ENCODE measurements at regions not wholly inside any gene's neighbourhood (a gene's known extent, or its start where the extent isn't known, plus 50 kb on each side); places are given as distances from the start of the nearest gene placed in this dataset.

DNA sequence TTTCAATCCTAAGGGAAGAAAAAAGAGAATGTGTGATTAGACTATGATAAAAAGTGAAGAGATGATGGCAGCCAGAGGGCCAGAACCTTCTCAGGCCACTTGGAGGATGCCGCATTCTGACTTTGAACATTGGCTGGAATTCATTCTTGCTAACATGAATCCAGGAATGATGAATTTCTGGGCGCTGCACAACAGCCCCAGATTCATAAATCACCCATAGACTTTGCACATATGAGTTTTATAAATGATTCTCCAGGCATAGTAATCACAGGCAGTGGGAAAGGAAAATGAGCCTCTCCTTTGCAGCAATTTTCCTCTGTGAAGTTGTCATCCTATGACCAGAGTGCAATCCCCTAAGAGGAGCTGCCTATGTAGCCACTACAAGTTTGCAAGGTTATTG lies 555.4 kb downstream of the KCTD12 start:
- no peak overlapping the region for H3K4me3 ChIP-seq (ENCODE audit: low read depth, low read length)
- H3K27me3 ChIP-seq (ENCODE audit: control insufficient read depth, insufficient read depth, low read length) = peaks cover 2% of the 10 kb centered on the region
- no peak for FAIRE-seq
- H3K36me3 ChIP-seq (ENCODE audit: control insufficient read depth, insufficient read depth, low read length) = no peaks in the 10 kb centered on the region
- DNase-seq (ENCODE audit: low read depth) = no peak
- TF ChIP-seq, protein P1, sequence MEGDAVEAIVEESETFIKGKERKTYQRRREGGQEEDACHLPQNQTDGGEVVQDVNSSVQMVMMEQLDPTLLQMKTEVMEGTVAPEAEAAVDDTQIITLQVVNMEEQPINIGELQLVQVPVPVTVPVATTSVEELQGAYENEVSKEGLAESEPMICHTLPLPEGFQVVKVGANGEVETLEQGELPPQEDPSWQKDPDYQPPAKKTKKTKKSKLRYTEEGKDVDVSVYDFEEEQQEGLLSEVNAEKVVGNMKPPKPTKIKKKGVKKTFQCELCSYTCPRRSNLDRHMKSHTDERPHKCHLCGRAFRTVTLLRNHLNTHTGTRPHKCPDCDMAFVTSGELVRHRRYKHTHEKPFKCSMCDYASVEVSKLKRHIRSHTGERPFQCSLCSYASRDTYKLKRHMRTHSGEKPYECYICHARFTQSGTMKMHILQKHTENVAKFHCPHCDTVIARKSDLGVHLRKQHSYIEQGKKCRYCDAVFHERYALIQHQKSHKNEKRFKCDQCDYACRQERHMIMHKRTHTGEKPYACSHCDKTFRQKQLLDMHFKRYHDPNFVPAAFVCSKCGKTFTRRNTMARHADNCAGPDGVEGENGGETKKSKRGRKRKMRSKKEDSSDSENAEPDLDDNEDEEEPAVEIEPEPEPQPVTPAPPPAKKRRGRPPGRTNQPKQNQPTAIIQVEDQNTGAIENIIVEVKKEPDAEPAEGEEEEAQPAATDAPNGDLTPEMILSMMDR (IDR thresholded peaks at IDR 0.05; ENCODE audit: insufficient read depth, low read length, severe bottlenecking) = no peak

DNA sequence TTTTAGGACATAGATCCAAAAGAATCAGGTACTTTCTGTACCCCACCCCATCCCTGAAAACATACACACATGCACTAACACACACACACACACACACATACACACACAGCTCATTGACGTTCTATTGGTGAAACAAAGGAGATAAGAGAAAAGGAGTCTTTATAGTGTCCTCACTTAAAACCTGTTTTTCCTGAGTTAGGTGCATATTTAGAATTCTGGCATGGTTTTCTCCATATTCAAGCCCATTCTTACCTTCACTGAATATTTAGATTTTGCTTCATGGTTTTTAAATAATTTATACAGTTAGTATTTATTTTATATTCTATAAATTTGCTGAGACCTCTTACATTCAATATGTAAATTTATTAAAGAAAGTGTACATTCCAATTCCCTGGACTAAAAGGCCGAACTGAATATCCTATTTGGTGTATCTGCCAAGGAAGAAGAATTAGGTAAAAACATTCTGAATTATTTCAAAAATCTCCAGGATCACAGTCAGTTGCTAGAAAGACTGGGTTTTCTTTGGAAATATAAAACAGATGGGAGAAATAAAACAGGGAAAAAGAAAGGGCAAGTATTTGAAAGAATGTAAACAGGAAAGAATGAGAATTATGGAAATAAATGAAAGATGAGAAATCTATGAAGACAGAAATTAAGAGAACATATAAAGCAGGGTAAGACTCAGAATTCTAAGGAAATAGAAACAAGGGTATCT lies 556.2 kb downstream of the KCTD12 start:
- no peaks in the 10 kb centered on the region for H3K36me3 ChIP-seq (ENCODE audit: control insufficient read depth, insufficient read depth, low read length)
- DNase-seq (ENCODE audit: low read depth) = no peak
- H3K27me3 ChIP-seq (ENCODE audit: control insufficient read depth, insufficient read depth, low read length) = peaks cover 2% of the 10 kb centered on the region
- no peak for FAIRE-seq
- no peak overlapping the region for H3K4me3 ChIP-seq (ENCODE audit: low read depth, low read length)
- TF ChIP-seq, protein P1 (IDR thresholded peaks at IDR 0.05; ENCODE audit: insufficient read depth, low read length, severe bottlenecking) = no peak

DNA sequence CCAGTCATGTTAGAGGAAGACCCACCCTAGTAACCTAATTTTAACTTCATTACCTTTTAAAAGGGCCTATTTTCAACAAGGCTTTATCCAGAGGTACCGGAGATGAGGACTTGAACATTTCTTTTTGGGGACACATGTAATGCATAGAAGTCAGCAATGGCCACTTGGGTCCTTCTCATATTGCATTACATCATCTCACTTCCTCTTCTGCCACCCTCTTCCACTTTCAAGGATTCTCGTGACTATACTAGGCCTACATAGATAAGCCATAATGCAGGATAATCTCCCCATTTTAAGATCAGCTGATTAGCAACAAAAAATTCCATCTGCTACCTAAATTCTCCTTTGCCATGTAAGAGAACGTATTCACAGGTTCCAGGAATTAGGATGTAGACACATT lies 557.2 kb downstream of the KCTD12 start:
- Histone ChIP-seq H3K36me3 (ENCODE audit: control insufficient read depth, insufficient read depth, low read length) (no peaks in the 10 kb centered on the region), H3K4me3 (ENCODE audit: low read depth, low read length) (no peak overlapping the region), H3K27me3 (ENCODE audit: control insufficient read depth, insufficient read depth, low read length) (peaks cover 2% of the 10 kb centered on the region)
- TF ChIP-seq, protein P1 (IDR thresholded peaks at IDR 0.05; ENCODE audit: insufficient read depth, low read length, severe bottlenecking) = no peak
- DNase-seq (ENCODE audit: low read depth) = no peak
- no peak for FAIRE-seq

DNA sequence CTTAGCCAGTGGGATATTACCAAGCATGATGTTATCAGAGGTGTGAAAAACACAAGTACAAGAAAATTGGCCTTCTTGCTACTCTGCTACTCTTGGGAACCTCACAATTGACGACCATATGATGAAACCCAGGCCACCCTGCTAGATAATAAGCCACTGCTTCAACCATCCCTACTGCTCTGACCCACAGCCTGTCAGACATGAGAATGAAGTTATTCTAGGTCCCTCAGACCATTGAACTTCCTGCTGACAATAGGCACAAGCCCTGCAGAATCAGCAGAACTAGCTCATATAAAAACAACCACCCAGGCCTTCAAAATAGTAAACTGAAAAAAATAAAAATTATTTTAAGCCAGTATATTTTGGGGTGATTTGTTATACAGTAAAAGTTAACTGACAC lies 559.9 kb downstream of the KCTD12 start:
- H3K27me3 ChIP-seq (ENCODE audit: control insufficient read depth, insufficient read depth, low read length) = peaks cover 2% of the 10 kb centered on the region
- DNase-seq (ENCODE audit: low read depth) (no peak), FAIRE-seq (no peak)
- no peak overlapping the region for H3K4me3 ChIP-seq (ENCODE audit: low read depth, low read length)
- no peaks in the 10 kb centered on the region for H3K36me3 ChIP-seq (ENCODE audit: control insufficient read depth, insufficient read depth, low read length)
- TF ChIP-seq, protein P1 (IDR thresholded peaks at IDR 0.05; ENCODE audit: insufficient read depth, low read length, severe bottlenecking) = no peak

DNA sequence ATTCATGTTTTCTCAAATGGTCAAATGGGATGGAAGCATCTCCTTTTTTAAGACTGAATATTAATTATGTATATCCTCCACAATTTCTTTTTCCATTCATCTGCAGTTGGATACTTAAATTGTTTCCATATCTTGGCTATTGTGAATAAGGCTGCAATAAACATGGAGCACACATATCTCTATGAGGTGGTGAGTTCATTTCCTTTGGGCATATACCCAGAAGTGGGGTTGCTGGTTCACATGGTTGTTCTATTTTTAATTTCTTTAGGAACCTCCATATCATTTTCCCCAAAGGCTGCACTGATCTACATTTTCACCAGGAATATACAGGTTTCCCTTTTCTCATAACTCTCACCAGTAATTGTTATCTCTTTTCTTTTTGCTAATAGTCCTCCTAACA lies 566.3 kb downstream of the KCTD12 start:
- Histone ChIP-seq H3K36me3 (ENCODE audit: control insufficient read depth, insufficient read depth, low read length) (no peaks in the 10 kb centered on the region), H3K4me3 (ENCODE audit: low read depth, low read length) (no peak overlapping the region), H3K27me3 (ENCODE audit: control insufficient read depth, insufficient read depth, low read length) (no peaks in the 10 kb centered on the region)
- no peak for DNase-seq (ENCODE audit: low read depth)
- FAIRE-seq = no peak
- TF ChIP-seq, protein P1 (IDR thresholded peaks at IDR 0.05; ENCODE audit: insufficient read depth, low read length, severe bottlenecking) = no peak

DNA sequence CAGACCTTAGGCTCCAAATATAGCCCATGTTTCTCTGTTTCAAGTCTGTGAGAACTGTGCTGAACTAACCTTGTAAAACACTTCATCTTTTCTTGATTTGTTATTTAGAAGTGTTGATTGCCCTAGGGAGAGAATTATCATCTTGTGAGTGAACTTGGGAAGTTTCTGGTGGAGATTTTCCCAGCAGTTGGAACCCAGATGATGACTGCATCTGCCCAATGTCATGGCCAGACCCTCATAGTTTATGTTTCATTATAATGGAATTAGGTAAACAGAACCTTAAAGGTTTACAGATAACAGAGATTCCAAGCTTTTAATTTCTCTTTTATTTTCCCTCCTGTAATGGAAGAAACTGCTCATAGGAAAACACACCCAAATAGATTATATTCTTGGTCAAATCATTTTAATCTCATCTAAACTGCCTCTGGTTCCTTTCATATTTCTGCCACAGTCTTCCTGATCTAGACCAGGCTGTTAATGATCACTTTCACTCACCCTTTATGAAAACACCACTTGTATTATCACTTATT lies 569.1 kb downstream of the KCTD12 start:
- TF ChIP-seq, protein P1 (IDR thresholded peaks at IDR 0.05; ENCODE audit: insufficient read depth, low read length, severe bottlenecking) = no peak
- H3K4me3 ChIP-seq (ENCODE audit: low read depth, low read length) = no peak overlapping the region
- no peaks in the 10 kb centered on the region for H3K36me3 ChIP-seq (ENCODE audit: control insufficient read depth, insufficient read depth, low read length)
- FAIRE-seq = no peak
- H3K27me3 ChIP-seq (ENCODE audit: control insufficient read depth, insufficient read depth, low read length) = no peaks in the 10 kb centered on the region
- DNase-seq (ENCODE audit: low read depth) = no peak

All from bronchial epithelial cell (primary cell).